SK-N-SH (cell line): ENCODE measurements at regions not wholly inside any gene's neighbourhood (a gene's known extent, or its start where the extent isn't known, plus 50 kb on each side); places are given as distances from the start of the nearest gene placed in this dataset.

Source experiments
- CHD2 ChIP-seq: fragments of 150-350 bp; IDR thresholded peaks from 2 replicates; pipeline ENCODE4 v1.6.1; 2018; ENCODE audit warnings: low read length; ENCODE audit not compliant: partially characterized antibody
- EZH2phosphoT487 ChIP-seq: fragments of 200-600 bp; sonication (generic); IDR thresholded peaks from 2 replicates; pipeline ENCODE4 v1.6.1; 2017; ENCODE audit warnings: low read depth, mixed run types, mild to moderate bottlenecking, antibody characterized with exemption, moderate library complexity, borderline replicate concordance
- GABPA ChIP-seq: IDR thresholded peaks from 2 replicates; pipeline ENCODE4 v1.4.0; 2012; ENCODE audit warnings: low read depth, mild to moderate bottlenecking
- POLR2AphosphoS5 ChIP-seq: IDR thresholded peaks from 2 replicates; pipeline ENCODE4 v1.6.1; 2012; ENCODE audit warnings: low read depth, low read length
- TAF1 ChIP-seq: IDR thresholded peaks from 2 replicates; pipeline ENCODE4 v1.6.1; 2012; ENCODE audit warnings: low read depth, mild to moderate bottlenecking, low read length, moderate library complexity, borderline replicate concordance
- TCF12 ChIP-seq: IDR thresholded peaks from 2 replicates; pipeline ENCODE4 v1.4.0; 2012
- TF ChIP-seq, protein P1 (sequence below): fragments of 200-600 bp; sonication (generic); IDR thresholded peaks from 2 replicates; pipeline ENCODE4 v1.6.1; 2017; ENCODE audit warnings: antibody characterized with exemption, mild to moderate bottlenecking, moderate library complexity
- TF ChIP-seq, protein P2 (sequence below): IDR thresholded peaks from 2 replicates; pipeline ENCODE4 v1.4.0; 2012; ENCODE audit warnings: low read depth, borderline replicate concordance
- TF ChIP-seq, protein P3 (sequence below): IDR thresholded peaks from 2 replicates; pipeline ENCODE4; 2012
- TF ChIP-seq, protein P4 (sequence below): IDR thresholded peaks from 2 replicates; pipeline ENCODE4 v1.4.0; 2012; ENCODE audit warnings: low read depth
- TF ChIP-seq, protein P5 (sequence below): IDR thresholded peaks from 2 replicates; pipeline ENCODE4 v1.6.1; 2012; ENCODE audit warnings: mild to moderate bottlenecking, low read depth, low read length, moderate library complexity

DNA sequence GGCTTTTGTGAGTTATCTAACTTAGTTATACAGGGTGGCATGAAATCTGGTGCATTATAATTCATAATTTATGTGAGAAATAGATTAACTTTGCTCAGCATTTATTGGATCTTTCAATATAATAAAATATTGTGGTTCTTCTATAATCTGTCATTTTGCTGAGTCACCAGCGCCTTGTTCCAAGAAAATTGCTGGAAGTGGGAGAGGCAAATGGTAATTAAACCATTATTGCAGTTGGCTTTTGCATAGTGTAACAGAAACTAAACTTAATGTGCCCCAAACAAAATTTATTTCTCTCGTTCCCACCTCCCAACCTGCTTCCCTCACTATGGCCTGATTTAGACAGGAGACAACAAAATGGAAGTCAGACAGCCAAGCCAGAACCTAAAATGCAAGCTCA, 146.3 kb downstream of the GALR1 start:
- TF ChIP-seq, protein P1, sequence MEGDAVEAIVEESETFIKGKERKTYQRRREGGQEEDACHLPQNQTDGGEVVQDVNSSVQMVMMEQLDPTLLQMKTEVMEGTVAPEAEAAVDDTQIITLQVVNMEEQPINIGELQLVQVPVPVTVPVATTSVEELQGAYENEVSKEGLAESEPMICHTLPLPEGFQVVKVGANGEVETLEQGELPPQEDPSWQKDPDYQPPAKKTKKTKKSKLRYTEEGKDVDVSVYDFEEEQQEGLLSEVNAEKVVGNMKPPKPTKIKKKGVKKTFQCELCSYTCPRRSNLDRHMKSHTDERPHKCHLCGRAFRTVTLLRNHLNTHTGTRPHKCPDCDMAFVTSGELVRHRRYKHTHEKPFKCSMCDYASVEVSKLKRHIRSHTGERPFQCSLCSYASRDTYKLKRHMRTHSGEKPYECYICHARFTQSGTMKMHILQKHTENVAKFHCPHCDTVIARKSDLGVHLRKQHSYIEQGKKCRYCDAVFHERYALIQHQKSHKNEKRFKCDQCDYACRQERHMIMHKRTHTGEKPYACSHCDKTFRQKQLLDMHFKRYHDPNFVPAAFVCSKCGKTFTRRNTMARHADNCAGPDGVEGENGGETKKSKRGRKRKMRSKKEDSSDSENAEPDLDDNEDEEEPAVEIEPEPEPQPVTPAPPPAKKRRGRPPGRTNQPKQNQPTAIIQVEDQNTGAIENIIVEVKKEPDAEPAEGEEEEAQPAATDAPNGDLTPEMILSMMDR: no peak
- no peak for TF ChIP-seq GABPA
- TF ChIP-seq, protein P2, sequence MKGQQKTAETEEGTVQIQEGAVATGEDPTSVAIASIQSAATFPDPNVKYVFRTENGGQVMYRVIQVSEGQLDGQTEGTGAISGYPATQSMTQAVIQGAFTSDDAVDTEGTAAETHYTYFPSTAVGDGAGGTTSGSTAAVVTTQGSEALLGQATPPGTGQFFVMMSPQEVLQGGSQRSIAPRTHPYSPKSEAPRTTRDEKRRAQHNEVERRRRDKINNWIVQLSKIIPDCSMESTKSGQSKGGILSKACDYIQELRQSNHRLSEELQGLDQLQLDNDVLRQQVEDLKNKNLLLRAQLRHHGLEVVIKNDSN: no peak
- TF ChIP-seq CHD2: no peak
- TF ChIP-seq POLR2AphosphoS5: no peak
- TF ChIP-seq, protein P3, sequence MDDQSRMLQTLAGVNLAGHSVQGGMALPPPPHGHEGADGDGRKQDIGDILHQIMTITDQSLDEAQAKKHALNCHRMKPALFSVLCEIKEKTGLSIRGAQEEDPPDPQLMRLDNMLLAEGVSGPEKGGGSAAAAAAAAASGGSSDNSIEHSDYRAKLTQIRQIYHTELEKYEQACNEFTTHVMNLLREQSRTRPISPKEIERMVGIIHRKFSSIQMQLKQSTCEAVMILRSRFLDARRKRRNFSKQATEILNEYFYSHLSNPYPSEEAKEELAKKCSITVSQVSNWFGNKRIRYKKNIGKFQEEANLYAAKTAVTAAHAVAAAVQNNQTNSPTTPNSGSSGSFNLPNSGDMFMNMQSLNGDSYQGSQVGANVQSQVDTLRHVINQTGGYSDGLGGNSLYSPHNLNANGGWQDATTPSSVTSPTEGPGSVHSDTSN: no peak
- TF ChIP-seq, protein P4, sequence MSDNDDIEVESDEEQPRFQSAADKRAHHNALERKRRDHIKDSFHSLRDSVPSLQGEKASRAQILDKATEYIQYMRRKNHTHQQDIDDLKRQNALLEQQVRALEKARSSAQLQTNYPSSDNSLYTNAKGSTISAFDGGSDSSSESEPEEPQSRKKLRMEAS: no peak
- TF ChIP-seq EZH2phosphoT487: no peak
- no peak for TF ChIP-seq TCF12
- no peak for TF ChIP-seq TAF1
- TF ChIP-seq, protein P5, sequence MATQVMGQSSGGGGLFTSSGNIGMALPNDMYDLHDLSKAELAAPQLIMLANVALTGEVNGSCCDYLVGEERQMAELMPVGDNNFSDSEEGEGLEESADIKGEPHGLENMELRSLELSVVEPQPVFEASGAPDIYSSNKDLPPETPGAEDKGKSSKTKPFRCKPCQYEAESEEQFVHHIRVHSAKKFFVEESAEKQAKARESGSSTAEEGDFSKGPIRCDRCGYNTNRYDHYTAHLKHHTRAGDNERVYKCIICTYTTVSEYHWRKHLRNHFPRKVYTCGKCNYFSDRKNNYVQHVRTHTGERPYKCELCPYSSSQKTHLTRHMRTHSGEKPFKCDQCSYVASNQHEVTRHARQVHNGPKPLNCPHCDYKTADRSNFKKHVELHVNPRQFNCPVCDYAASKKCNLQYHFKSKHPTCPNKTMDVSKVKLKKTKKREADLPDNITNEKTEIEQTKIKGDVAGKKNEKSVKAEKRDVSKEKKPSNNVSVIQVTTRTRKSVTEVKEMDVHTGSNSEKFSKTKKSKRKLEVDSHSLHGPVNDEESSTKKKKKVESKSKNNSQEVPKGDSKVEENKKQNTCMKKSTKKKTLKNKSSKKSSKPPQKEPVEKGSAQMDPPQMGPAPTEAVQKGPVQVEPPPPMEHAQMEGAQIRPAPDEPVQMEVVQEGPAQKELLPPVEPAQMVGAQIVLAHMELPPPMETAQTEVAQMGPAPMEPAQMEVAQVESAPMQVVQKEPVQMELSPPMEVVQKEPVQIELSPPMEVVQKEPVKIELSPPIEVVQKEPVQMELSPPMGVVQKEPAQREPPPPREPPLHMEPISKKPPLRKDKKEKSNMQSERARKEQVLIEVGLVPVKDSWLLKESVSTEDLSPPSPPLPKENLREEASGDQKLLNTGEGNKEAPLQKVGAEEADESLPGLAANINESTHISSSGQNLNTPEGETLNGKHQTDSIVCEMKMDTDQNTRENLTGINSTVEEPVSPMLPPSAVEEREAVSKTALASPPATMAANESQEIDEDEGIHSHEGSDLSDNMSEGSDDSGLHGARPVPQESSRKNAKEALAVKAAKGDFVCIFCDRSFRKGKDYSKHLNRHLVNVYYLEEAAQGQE: no peak
